Transverse colon (tissue), 4 donors: ENCODE measurements at regions not wholly inside any gene's neighbourhood (a gene's known extent, or its start where the extent isn't known, plus 50 kb on each side); places are given as distances from the start of the nearest gene placed in this dataset.
"Not testable (repeated sequence)": the region's sequence is repeated elsewhere in the genome, so short reads cannot be mapped to it uniquely, and the experiment has no call there.

Experiments used
- DNase-seq: peaks from one replicate; pipeline ENCODE4 v3.0.0-alpha.2; 2019
- H3K27ac ChIP-seq, 4 donors: fragments of 200-600 bp; sonication (generic); 2 replicates each; pipeline ENCODE4 v1.5.1; 2016 to 2018; ENCODE audit warnings: inconsistent platforms in 4 of 4
- H3K27me3 ChIP-seq: fragments of 200-600 bp; sonication (generic); 2 replicates; pipeline ENCODE4 v1.5.1; 2017; ENCODE audit warnings: inconsistent platforms
- H3K36me3 ChIP-seq, 4 donors: fragments of 200-600 bp; sonication (generic); 2 replicates each; pipeline ENCODE4 v1.5.1; 2017 to 2019; ENCODE audit warnings: inconsistent platforms in 4 of 4
- H3K4me1 ChIP-seq, 4 donors: fragments of 200-600 bp; sonication (generic); 2 replicates each; pipeline ENCODE4 v1.5.1; 2017 to 2020; ENCODE audit warnings: inconsistent platforms in 4 of 4
- H3K4me3 ChIP-seq, 4 donors: fragments of 200-600 bp; sonication (generic); 1 replicate in 1 of 4; 2 replicates in 3 of 4; pipeline versions ENCODE4 v1.5.1 to v1.6.1; 2017 to 2019; ENCODE audit warnings: inconsistent platforms in 4 of 4
- H3K9me3 ChIP-seq, 2 donors: fragments of 200-600 bp; sonication (generic); 2 replicates each; pipeline ENCODE4 v1.5.1; 2017 to 2019; ENCODE audit warnings: inconsistent platforms in 2 of 2
- CTCF ChIP-seq, 5 experiments: fragments of 200-600 bp in 3 of 5; fragments of 450-650 bp in 2 of 5; sonication (generic) in 3 of 5; IDR thresholded peaks; 1 replicate in 2 of 5; 2 replicates in 3 of 5; pipeline ENCODE4 v1.5.1; 2016 to 2017; ENCODE audit warnings: antibody characterized with exemption in 5 of 5, inconsistent platforms in 3 of 5, mild to moderate bottlenecking in 2 of 5, moderate library complexity in 1 of 5
- EP300 ChIP-seq: sonication (generic); formaldehyde crosslinking; IDR thresholded peaks from one replicate; pipeline ENCODE4 v1.6.1; 2017; ENCODE audit warnings: antibody characterized with exemption, low read depth
- POLR2A ChIP-seq: fragments of 450-650 bp; IDR thresholded peaks from one replicate; pipeline ENCODE4 v1.6.1; 2016; ENCODE audit warnings: antibody characterized with exemption, mild to moderate bottlenecking, moderate library complexity
- POLR2AphosphoS5 ChIP-seq, 3 donors: sonication (generic); formaldehyde crosslinking; IDR thresholded peaks; one replicate each; pipeline ENCODE4 v1.6.1; 2016; ENCODE audit warnings: antibody characterized with exemption in 3 of 3
- WGBS, 2 donors: methylation state at CpG; one replicate each; pipeline ENCODE4 v1.1.5; 2018; ENCODE audit warnings: low coverage in 1 of 2; 5-methylcytosine and 5-hydroxymethylcytosine counted together
- in situ Hi-C, 4 donors: fragments of 200-750 bp; cut with MboI; loops; one replicate each; pipeline versions ENCODE4 v1.15.0 to v1.15.1; 2017; ENCODE audit warnings: low sequenced_read_pairs in 3 of 4, low pct_ligation_motif_present in 1 of 4, low pct_unique_long_range_greater_than_20kb in 1 of 4
- intact Hi-C: fragments of 100-400 bp; cut with DNase I; formaldehyde crosslinking; loops from one replicate; pipeline ENCODE4 v1.15.1; 2023; ENCODE audit warnings: low total_unique reads

DNA sequence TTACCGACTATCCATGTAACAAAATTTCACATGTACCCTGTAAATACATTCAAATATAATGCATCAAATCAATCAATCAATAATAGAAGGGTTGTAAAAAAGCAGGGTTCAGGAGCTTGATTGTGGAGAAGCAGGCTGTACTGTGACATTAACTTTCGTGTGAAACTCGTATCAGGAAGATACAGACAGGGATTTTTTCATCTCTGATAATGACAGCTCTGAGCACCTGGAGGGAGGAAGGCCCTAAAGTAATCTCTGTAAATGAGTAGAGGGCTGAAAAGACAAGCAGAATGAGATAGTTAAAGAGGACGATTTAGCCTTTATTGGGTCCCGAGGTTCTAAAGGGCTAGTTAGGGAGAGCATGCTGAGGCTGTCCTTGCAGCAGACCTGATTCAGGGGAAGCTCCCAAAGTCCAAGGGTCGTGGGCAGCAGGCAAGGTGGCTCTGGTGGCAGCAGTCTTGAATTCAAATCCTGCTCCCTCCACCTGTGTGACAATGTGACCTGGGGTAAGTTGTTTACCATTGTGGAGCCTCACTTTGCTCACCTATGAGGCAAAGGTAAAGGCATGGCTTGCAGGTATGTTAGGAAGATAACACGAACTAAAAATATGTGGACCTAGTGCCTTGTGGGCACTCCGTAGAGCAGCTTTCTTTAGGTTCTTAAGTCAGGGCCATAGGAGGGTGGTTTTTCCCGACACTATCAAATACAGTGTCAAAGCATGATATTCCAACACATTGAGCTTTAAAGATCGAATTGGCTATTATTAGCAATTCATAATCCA, 219.4 kb upstream of the MYLIP start:
- Histone ChIP-seq H3K4me3 (no peak overlapping the region), H3K36me3 (no peaks in the 10 kb centered on the region), H3K27ac (no peak overlapping the region), H3K27me3 (no peaks in the 10 kb centered on the region), H3K9me3 (no peaks in the 10 kb centered on the region), H3K4me1 (no peaks in the 10 kb centered on the region)
- no peak for TF ChIP-seq EP300
- TF ChIP-seq CTCF (IDR thresholded peaks at IDR 0.05) = no peak
- TF ChIP-seq POLR2AphosphoS5 (IDR thresholded peaks at IDR 0.05) = no peak
- TF ChIP-seq POLR2A = no peak
- intact Hi-C loops (no loop called here), in situ Hi-C loops (no loop called here)
- no peak for DNase-seq
- WGBS, 2 donors = 88 to 89% methylated on average over 6 to 10 of the region's 10 CpGs

DNA sequence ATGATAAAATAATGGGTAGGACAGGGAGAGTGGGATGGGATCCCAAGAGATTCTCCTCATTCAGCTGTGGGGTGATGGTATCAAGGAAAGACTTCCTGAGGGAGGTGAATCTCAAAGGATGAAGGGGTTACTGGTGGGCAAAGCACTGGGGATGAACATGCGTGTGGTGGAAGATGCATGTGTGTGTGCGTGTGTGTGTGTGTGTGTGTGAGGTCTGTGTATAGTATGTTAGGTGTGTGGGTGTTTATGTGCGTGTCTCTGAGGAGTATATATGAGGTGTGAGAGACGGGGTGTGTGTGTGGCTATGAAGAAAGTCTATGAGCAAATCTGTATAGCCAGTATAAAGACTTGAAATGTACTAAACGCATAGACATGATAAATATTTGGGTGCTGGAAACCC, 220.0 kb upstream of the MYLIP start:
- intact Hi-C loops = no loop called here
- TF ChIP-seq CTCF (IDR thresholded peaks at IDR 0.05) (no peak), POLR2A (no peak), EP300 (no peak), POLR2AphosphoS5 (IDR thresholded peaks at IDR 0.05) (no peak)
- WGBS, 2 donors = 60 to 88% methylated on average over 1 to 5 of the region's 5 CpGs

GRCh38 chr6:15907914-15908518, 220.9 kb upstream of the MYLIP start:
- Histone ChIP-seq H3K27ac (no peak overlapping the region), H3K9me3 (no peaks in the 10 kb centered on the region), H3K4me3 (no peak overlapping the region), H3K4me1 (no peaks in the 10 kb centered on the region), H3K36me3 (no peaks in the 10 kb centered on the region), H3K27me3 (no peaks in the 10 kb centered on the region)
- in situ Hi-C loops = no loop called here
- 70 to 74% methylated on average over 9 to 11 of the region's 11 CpGs for WGBS, 2 donors
- TF ChIP-seq CTCF (IDR thresholded peaks at IDR 0.05) (no peak), POLR2AphosphoS5 (IDR thresholded peaks at IDR 0.05) (no peak), POLR2A (no peak), EP300 (no peak)
- intact Hi-C loops = no loop called here
- DNase-seq = peak; percentile 15

More for the DNA sequence above, 220.0 kb upstream of the MYLIP start:
- H3K4me3 ChIP-seq = no peak overlapping the region
- H3K36me3 ChIP-seq = no peaks in the 10 kb centered on the region
- in situ Hi-C loops = no loop called here
- H3K9me3 ChIP-seq = no peaks in the 10 kb centered on the region
- H3K4me1 ChIP-seq = no peaks in the 10 kb centered on the region
- H3K27ac ChIP-seq = no peak overlapping the region
- no peaks in the 10 kb centered on the region for H3K27me3 ChIP-seq
- DNase-seq = no peak

DNA sequence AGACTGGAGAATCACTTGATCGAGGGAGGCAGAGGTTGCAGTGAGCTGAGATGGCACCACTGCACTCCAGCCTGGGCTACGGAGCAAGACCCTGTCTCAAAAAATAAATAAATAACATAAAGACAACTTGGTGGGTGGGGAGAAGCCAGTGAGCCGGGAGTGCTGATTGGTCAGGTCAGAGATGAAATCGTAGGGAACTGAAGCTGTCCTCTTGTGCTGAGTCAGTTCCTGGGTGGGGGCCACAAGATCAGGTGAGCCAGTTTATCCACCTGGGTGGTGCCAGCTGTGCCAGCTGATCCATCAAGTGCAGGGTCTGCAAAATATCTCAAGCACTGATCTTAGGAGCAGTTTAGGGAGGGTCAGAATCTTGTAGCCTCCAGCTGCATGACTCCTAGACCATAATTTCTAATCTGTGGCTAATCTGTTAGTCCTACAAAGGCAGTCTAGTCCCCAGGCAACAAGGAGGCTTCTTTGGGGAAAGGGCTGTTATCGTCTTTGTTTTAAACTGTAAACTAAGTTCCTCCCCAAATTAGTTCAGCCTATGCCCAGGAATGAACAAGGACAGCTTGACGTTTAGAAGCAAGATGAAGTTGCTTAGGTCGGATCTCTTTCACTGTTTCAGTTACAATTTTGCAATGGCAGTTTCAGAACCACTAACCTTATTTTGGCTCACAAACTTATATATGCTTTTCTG, 221.5 kb upstream of the MYLIP start:
- DNase-seq, in situ Hi-C loops, H3K36me3 ChIP-seq, H3K27ac ChIP-seq, H3K4me1 ChIP-seq, H3K27me3 ChIP-seq, H3K4me3 ChIP-seq, H3K9me3 ChIP-seq, intact Hi-C loops: not testable (repeated sequence)
- WGBS, 2 donors = 71 to 72% methylated on average over 6 to 7 of the region's 7 CpGs
